ENCODE measurements at regions not wholly inside any gene's neighbourhood (a gene's known extent, or its start where the extent isn't known, plus 50 kb on each side); places are given as distances from the start of the nearest gene placed in this dataset.

DNA sequence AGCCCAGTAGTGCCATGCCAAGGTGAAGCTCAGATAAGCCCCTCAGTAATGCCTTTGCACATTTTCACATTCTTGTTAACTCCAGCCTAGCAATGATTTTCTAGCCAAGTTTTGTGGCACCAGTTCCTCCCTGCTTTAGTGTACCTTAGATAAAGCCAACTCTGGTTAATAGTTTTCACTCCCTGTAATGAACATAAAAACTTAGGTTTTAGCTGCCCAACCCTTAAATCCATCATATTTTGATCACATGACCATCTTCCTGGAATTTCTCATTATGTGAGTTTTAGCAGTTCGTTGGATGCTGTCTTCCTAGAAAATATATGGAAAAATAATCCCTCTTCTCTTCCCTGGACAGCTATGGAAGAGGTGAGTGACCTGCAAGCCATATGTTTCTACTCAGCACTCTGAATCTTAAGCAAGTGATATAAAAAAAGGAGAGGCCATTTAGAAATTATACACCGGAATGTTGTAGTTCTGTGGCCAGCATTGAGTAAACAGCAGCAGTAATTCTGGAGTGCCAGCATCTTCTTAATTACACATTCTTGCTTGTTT is 62.2 kb upstream of the P2RY1 start:
- TF ChIP-seq GATA2 (IDR thresholded peaks at IDR 0.05; ENCODE audit: low read depth, low read length) (no peak), GATA3 (IDR thresholded peaks at IDR 0.05; ENCODE audit: low read depth, low read length) (no peak)

Measured in SH-SY5Y (cell line).